BE2C (cell line): ENCODE measurements at regions not wholly inside any gene's neighbourhood (a gene's known extent, or its start where the extent isn't known, plus 50 kb on each side); places are given as distances from the start of the nearest gene placed in this dataset.

Source experiments
- DNase-seq: peaks from one replicate; pipeline ENCODE4 v3.0.0-alpha.2; 2020
- H3K27me3 ChIP-seq: fragments of 250-450 bp; sonication (Bioruptor Pico); 2 replicates; pipeline ENCODE4 v1.5.1; 2020; ENCODE audit warnings: mild to moderate bottlenecking
- H3K36me3 ChIP-seq: fragments of 250-450 bp; sonication (Bioruptor Pico); 2 replicates; pipeline ENCODE4 v1.5.1; 2020; ENCODE audit warnings: mild to moderate bottlenecking
- H3K4me1 ChIP-seq: fragments of 250-450 bp; sonication (Bioruptor Pico); 2 replicates; pipeline ENCODE4 v1.5.1; 2020
- H3K4me3 ChIP-seq: 2 replicates; pipeline ENCODE4 v1.5.1; 2011; ENCODE audit warnings: low read depth, low read length
- H3K9me3 ChIP-seq: fragments of 250-450 bp; sonication (Bioruptor Pico); 2 replicates; pipeline ENCODE4 v1.5.1; 2020
- TF ChIP-seq, protein P1 (sequence below): IDR thresholded peaks from 2 replicates; pipeline ENCODE4 v1.5.1; 2012; ENCODE audit warnings: mild to moderate bottlenecking, low read depth, low read length

DNA sequence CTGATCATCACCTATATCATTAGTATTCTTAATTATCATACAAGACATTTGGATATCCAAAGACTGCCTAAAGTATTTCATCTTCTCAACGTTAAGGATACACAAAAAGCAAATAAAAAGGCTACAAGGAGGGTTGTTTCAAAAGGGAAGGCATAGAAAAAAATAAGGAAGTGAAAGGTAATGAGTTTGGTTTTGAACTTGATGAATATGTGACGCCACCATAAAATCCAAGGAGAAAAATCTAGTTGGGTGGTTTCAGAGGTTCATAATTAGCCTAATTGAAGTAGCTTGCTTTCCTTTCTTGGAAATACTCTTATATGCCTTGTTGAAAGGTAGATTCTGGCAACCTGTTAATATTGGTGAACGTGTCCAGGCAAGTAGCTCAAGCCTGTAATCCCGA lies 96.1 kb upstream of the SGCD start:
- Histone ChIP-seq H3K9me3 (no peaks in the 10 kb centered on the region), H3K4me1 (no peaks in the 10 kb centered on the region), H3K4me3 (no peak overlapping the region), H3K27me3 (no peaks in the 10 kb centered on the region), H3K36me3 (no peaks in the 10 kb centered on the region)
- TF ChIP-seq, protein P1, sequence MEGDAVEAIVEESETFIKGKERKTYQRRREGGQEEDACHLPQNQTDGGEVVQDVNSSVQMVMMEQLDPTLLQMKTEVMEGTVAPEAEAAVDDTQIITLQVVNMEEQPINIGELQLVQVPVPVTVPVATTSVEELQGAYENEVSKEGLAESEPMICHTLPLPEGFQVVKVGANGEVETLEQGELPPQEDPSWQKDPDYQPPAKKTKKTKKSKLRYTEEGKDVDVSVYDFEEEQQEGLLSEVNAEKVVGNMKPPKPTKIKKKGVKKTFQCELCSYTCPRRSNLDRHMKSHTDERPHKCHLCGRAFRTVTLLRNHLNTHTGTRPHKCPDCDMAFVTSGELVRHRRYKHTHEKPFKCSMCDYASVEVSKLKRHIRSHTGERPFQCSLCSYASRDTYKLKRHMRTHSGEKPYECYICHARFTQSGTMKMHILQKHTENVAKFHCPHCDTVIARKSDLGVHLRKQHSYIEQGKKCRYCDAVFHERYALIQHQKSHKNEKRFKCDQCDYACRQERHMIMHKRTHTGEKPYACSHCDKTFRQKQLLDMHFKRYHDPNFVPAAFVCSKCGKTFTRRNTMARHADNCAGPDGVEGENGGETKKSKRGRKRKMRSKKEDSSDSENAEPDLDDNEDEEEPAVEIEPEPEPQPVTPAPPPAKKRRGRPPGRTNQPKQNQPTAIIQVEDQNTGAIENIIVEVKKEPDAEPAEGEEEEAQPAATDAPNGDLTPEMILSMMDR = no peak
- no peak for DNase-seq

DNA sequence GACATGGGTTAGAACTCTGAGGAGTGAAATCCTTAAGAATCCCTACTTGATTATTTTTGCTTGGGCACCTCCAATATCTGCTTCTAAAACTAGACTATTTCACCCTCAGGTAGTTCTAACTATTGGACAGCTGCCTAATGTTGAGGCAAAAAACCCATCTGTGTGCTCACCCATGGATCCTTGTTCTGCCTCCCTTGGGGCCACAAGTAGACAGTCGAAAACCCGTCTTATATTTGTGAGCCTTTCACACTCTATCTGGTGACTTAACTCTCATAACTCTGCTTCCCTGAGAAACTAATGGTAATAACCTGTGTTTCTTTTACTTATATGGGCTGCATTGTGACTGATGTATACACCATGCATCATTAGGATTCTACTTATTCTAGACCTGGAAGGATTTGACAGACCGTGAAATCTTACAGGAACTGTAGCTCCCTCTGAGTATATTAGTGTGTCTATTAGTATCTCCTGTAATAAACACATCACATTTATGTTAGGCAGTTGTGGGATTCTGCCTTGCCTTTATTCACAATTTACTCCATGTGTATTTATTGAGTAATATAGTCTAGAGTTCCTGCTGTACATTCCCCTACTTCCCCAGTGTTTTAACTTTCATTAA lies 94.6 kb upstream of the SGCD start:
- Histone ChIP-seq H3K4me3 (no peak overlapping the region), H3K27me3 (no peaks in the 10 kb centered on the region), H3K9me3 (no peaks in the 10 kb centered on the region), H3K4me1 (no peaks in the 10 kb centered on the region), H3K36me3 (no peaks in the 10 kb centered on the region)
- TF ChIP-seq, protein P1 = no peak
- DNase-seq = no peak

DNA sequence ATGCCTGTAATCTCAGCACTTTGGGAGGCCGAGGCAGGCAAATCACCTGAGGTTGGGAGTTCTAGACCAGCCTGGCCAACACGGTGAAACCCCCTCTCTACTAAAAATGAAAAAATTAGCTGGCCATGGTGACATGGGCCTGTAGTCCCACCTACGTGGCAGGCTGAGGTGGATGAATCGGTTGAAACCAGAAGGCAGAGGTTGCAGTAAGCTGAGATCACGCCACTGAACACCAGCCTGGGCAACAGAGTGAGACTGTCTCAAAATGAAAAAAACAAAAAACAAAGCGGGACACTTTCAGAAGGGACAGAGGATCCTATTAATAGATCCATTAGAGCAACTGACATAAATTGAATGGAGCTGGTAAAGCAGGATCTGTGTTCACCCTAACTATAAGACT lies 89.6 kb upstream of the SGCD start:
- no peak for DNase-seq
- no peak overlapping the region for H3K4me3 ChIP-seq
- H3K36me3 ChIP-seq = no peaks in the 10 kb centered on the region
- H3K4me1 ChIP-seq = no peaks in the 10 kb centered on the region
- H3K9me3 ChIP-seq = no peaks in the 10 kb centered on the region
- H3K27me3 ChIP-seq = no peaks in the 10 kb centered on the region
- TF ChIP-seq, protein P1 = no peak

DNA sequence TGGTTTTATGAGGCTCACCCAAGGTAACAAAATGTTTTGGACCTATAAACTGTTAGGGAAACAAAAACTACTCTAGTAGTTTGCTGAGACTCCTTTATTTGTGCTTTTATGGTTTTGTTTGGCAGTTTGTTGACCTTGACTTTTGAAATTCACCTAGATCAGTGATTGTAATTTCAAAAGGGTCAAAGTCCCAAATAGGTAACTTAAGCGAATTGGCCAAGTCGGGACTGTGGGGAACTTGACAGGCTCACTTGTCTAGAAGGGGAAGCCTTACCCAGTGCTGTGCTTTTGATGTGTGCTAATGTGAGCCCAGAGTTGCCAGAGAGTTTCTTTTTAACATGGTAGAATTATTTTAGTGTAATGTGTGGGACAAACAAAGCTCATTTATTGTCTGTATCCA lies 87.2 kb upstream of the SGCD start:
- Histone ChIP-seq H3K27me3 (no peaks in the 10 kb centered on the region), H3K4me3 (no peak overlapping the region), H3K36me3 (no peaks in the 10 kb centered on the region), H3K4me1 (no peaks in the 10 kb centered on the region), H3K9me3 (no peaks in the 10 kb centered on the region)
- TF ChIP-seq, protein P1 = no peak
- DNase-seq = no peak

DNA sequence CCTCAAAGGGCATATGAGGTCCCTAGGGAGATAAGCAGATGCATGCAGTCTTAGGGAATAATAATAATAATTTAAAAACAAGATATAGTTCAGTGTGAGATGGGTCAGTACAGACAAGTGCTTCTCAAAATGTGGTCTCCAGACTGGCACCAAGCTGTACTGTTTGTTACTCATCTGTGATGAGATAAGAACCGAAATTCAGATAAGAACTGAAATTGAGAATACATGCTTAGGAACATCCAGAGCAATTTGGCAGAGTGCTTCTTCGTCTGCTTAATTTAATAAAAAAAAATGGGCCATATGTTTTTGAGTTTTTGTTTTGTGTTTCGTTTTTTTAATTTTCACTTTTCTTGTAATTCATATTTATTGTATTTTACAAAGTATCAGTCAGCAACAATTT lies 86.5 kb upstream of the SGCD start:
- no peak for DNase-seq
- no peaks in the 10 kb centered on the region for H3K36me3 ChIP-seq
- no peaks in the 10 kb centered on the region for H3K9me3 ChIP-seq
- H3K27me3 ChIP-seq = no peaks in the 10 kb centered on the region
- H3K4me1 ChIP-seq = no peaks in the 10 kb centered on the region
- TF ChIP-seq, protein P1 = no peak
- no peak overlapping the region for H3K4me3 ChIP-seq

DNA sequence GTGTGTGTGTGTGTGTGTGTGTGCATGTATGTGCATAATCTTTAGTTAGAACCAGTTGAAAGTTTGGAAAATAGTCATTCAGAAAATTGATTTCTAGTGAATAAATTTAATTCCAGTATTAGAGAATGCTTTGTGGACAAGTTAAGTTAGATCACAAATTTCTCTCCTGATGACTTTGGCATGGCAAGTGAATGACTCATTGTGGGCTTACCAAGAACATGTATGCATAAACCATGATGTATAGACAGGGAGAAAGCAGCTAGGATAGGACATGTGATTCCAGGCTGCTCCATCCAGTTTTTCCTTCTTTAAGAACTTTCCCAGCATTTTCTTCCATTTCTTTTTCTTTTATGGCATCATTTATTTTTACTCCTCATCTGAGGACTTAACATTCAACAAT lies 85.7 kb upstream of the SGCD start:
- DNase-seq = no peak
- Histone ChIP-seq H3K4me1 (no peaks in the 10 kb centered on the region), H3K27me3 (no peaks in the 10 kb centered on the region), H3K9me3 (no peaks in the 10 kb centered on the region), H3K36me3 (no peaks in the 10 kb centered on the region), H3K4me3 (no peak overlapping the region)
- TF ChIP-seq, protein P1 = no peak
